MCF 10A (cell line): ENCODE measurements at regions not wholly inside any gene's neighbourhood (a gene's known extent, or its start where the extent isn't known, plus 50 kb on each side); places are given as distances from the start of the nearest gene placed in this dataset.
A peak's percentile ranks its signal among the peaks of the same experiment; 100 is the strongest.

ENCODE experiments used
- BruUV-seq: library from RNA; stranded (reverse); fragments of 400-500 nt; replicated peaks from 2 replicates; lab custom pipeline; 2021; lab: Mats Ljungman, UMichigan
- CTCF ChIA-PET: fragments of 300-600 bp; sonication (Branson Sonifier 250); formaldehyde crosslinking; extraction: SDS; loops from one replicate; lab custom pipeline; 2021; ENCODE audit warnings: antibody characterized with exemption, inconsistent platforms; lab: Yijun Ruan, JAX
- POLR2A ChIA-PET: fragments of 300-600, 350-650 bp; sonication (Branson Sonifier 250); formaldehyde crosslinking; extraction: SDS; loops from one replicate; lab custom pipeline; 2020; ENCODE audit warnings: antibody characterized with exemption, inconsistent platforms; lab: Yijun Ruan, JAX
- DNase-seq: peaks from one replicate; pipeline ENCODE4 v3.0.0-alpha.2; 2018; ENCODE audit not compliant: unreplicated experiment
- H3K27ac Mint-ChIP-seq: one replicate; pipeline ENCODE4 v1.8.0; 2022; ENCODE audit warnings: mild to moderate bottlenecking, low read depth, mixed read lengths; ENCODE audit not compliant: unreplicated experiment
- H3K27me3 Mint-ChIP-seq: one replicate; pipeline ENCODE4 v1.8.0; 2022; ENCODE audit warnings: mixed read lengths; ENCODE audit not compliant: insufficient read depth, unreplicated experiment
- H3K36me3 Mint-ChIP-seq: one replicate; pipeline ENCODE4 v1.8.0; 2022; ENCODE audit warnings: mild to moderate bottlenecking, moderate library complexity, mixed read lengths; ENCODE audit not compliant: insufficient read depth, unreplicated experiment
- H3K4me1 Mint-ChIP-seq: one replicate; pipeline ENCODE4 v1.8.0; 2022; ENCODE audit warnings: mixed read lengths; ENCODE audit not compliant: insufficient read depth, unreplicated experiment
- H3K4me3 Mint-ChIP-seq: one replicate; pipeline ENCODE4 v1.8.0; 2022; ENCODE audit warnings: mild to moderate bottlenecking, moderate library complexity, mixed read lengths; ENCODE audit not compliant: unreplicated experiment
- H3K9me3 Mint-ChIP-seq: one replicate; pipeline ENCODE4 v1.8.0; 2022; ENCODE audit warnings: mixed read lengths; ENCODE audit not compliant: unreplicated experiment
- CTCF ChIP-seq: fragments of 200-600 bp; IDR thresholded peaks from one replicate; pipeline ENCODE4 v1.8.0; 2022; ENCODE audit warnings: antibody characterized with exemption, mild to moderate bottlenecking; ENCODE audit not compliant: unreplicated experiment
- intact Hi-C: fragments of 100-400 bp; cut with micrococcal nuclease; formaldehyde crosslinking; loops from 2 replicates; pipeline ENCODE4 v1.14.1; 2022

- CTCF ChIA-PET, result interaction anchor here (0.5 kb wide), 1 partner anchor 9 kb away, joined by 3 read pairs; no protein-coding TSS in a partner anchor
- H3K4me1 Mint-ChIP-seq, result no peaks in the 10 kb centered on the region
- peak; percentile 15 for DNase-seq
- BruUV-seq, result no TSS peak
- no peak overlapping the region for H3K27ac Mint-ChIP-seq
- intact Hi-C loops, result no loop called here
- no peak for TF ChIP-seq CTCF
- no peaks in the 10 kb centered on the region for H3K36me3 Mint-ChIP-seq
- peaks cover 7% of the 10 kb centered on the region for H3K27me3 Mint-ChIP-seq
- no peaks in the 10 kb centered on the region for H3K9me3 Mint-ChIP-seq
- POLR2A ChIA-PET, result no interaction called here
- no peak overlapping the region for H3K4me3 Mint-ChIP-seq
These were observed 160.8 kb upstream of the GPR149 start for GRCh38 chr3:154590675-154591384.

- DNase-seq, result no peak
- CTCF ChIA-PET, result interaction anchor here (0.6 to 0.7 kb wide), 2 partner anchors 8 to 134 kb away, joined by 3 to 4 read pairs; no protein-coding TSS in a partner anchor
- intact Hi-C loops, result no loop called here
These were observed 158.8 kb upstream of the GPR149 start for GRCh38 chr3:154588831-154589230.

GRCh38 chr3:154584974-154585373, 155.0 kb upstream of the GPR149 start:
- H3K36me3 Mint-ChIP-seq, result no peaks in the 10 kb centered on the region
- CTCF ChIA-PET, result no interaction called here

More at GRCh38 chr3:154588831-154589230, 158.8 kb upstream of the GPR149 start:
- no peaks in the 10 kb centered on the region for H3K9me3 Mint-ChIP-seq
- TF ChIP-seq CTCF, result no peak
- no TSS peak for BruUV-seq
- POLR2A ChIA-PET, result no interaction called here
- H3K4me1 Mint-ChIP-seq, result no peaks in the 10 kb centered on the region
- H3K4me3 Mint-ChIP-seq, result no peak overlapping the region
- peaks cover 7% of the 10 kb centered on the region for H3K27me3 Mint-ChIP-seq
- H3K36me3 Mint-ChIP-seq, result no peaks in the 10 kb centered on the region
- H3K27ac Mint-ChIP-seq, result no peak overlapping the region

More at GRCh38 chr3:154584974-154585373, 155.0 kb upstream of the GPR149 start:
- no peak overlapping the region for H3K27ac Mint-ChIP-seq
- peaks cover 7% of the 10 kb centered on the region for H3K27me3 Mint-ChIP-seq
- POLR2A ChIA-PET, result no interaction called here
- H3K4me1 Mint-ChIP-seq, result no peaks in the 10 kb centered on the region
- no peak overlapping the region for H3K4me3 Mint-ChIP-seq
- no peaks in the 10 kb centered on the region for H3K9me3 Mint-ChIP-seq
- BruUV-seq, result no TSS peak
- TF ChIP-seq CTCF, result no peak
- intact Hi-C loops, result no loop called here
- no peak for DNase-seq
